Activated CD4-positive, alpha-beta T cell treated with anti-CD3 and anti-CD28 coated beads, Interleukin-2, Interleukin-4, amounts not matched to agents 100 ng/mL and 50 ng/mL, durations not matched to agents 16 hours and 8 hours (primary cell): ENCODE measurements at regions not wholly inside any gene's neighbourhood (a gene's known extent, or its start where the extent isn't known, plus 50 kb on each side); places are given as distances from the start of the nearest gene placed in this dataset.

Experiments
- DNase-seq: peaks from one replicate; pipeline ENCODE4 v3.0.0-alpha.2; 2020; ENCODE audit warnings: low spot score

GRCh38 chr4:180134091-180134866 is 2108.9 kb upstream of the TENM3 start:
- no peak for DNase-seq

- DNase-seq: no peak
Observed at GRCh38 chr4:180141734-180142133, 2101.5 kb upstream of the TENM3 start.

GRCh38 chr4:180148737-180149136 is 2094.5 kb upstream of the TENM3 start:
- no peak for DNase-seq

GRCh38 chr4:180150818-180151217 is 2092.4 kb upstream of the TENM3 start:
- DNase-seq: no peak

- DNase-seq: no peak
Observed at GRCh38 chr4:180152831-180153230, 2090.4 kb upstream of the TENM3 start.

- no peak for DNase-seq
Observed at GRCh38 chr4:180153587-180153986, 2089.6 kb upstream of the TENM3 start.

- DNase-seq: no peak
Observed at GRCh38 chr4:180156684-180157083, 2086.5 kb upstream of the TENM3 start.

GRCh38 chr4:180160195-180160983 is 2082.8 kb upstream of the TENM3 start:
- no peak for DNase-seq

GRCh38 chr4:180164799-180165198 is 2078.4 kb upstream of the TENM3 start:
- DNase-seq: no peak

- no peak for DNase-seq
Observed at GRCh38 chr4:180169394-180169793, 2073.8 kb upstream of the TENM3 start.

GRCh38 chr4:180169966-180170365 is 2073.2 kb upstream of the TENM3 start:
- no peak for DNase-seq

- no peak for DNase-seq
Observed at GRCh38 chr4:180179146-180179545, 2064.1 kb upstream of the TENM3 start.

- no peak for DNase-seq
Observed at GRCh38 chr4:180189666-180190065, 2053.5 kb upstream of the TENM3 start.

- DNase-seq: no peak
Observed at GRCh38 chr4:180190382-180190781, 2052.8 kb upstream of the TENM3 start.

GRCh38 chr4:180197471-180197870 is 2045.7 kb upstream of the TENM3 start:
- no peak for DNase-seq

- no peak for DNase-seq
Observed at GRCh38 chr4:180203349-180203748, 2039.9 kb upstream of the TENM3 start.

- DNase-seq: no peak
Observed at GRCh38 chr4:180205276-180205675, 2037.9 kb upstream of the TENM3 start.

GRCh38 chr4:180207921-180208320 is 2035.3 kb upstream of the TENM3 start:
- no peak for DNase-seq

GRCh38 chr4:180217070-180217469 is 2026.1 kb upstream of the TENM3 start:
- DNase-seq: no peak

GRCh38 chr4:180219080-180219479 is 2024.1 kb upstream of the TENM3 start:
- DNase-seq: no peak

- DNase-seq: no peak
Observed at GRCh38 chr4:180225977-180226376, 2017.2 kb upstream of the TENM3 start.

GRCh38 chr4:180234730-180235129 is 2008.5 kb upstream of the TENM3 start:
- no peak for DNase-seq

- DNase-seq: no peak
Observed at GRCh38 chr4:180240670-180241069, 2002.5 kb upstream of the TENM3 start.
